H9 (cell line): ENCODE measurements at regions not wholly inside any gene's neighbourhood (a gene's known extent, or its start where the extent isn't known, plus 50 kb on each side); places are given as distances from the start of the nearest gene placed in this dataset.

Experiments
- DNase-seq: peaks from one replicate; pipeline ENCODE4 v3.0.0-alpha.2; 2017
- H2AFZ ChIP-seq: one replicate; pipeline ENCODE4 v1.6.1; 2013; ENCODE audit warnings: mild to moderate bottlenecking, low read length, control low read depth, moderate library complexity
- H2AK5ac ChIP-seq: 2 replicates; pipeline ENCODE4 v1.6.1; 2013; ENCODE audit warnings: low read length, control low read depth, mixed read lengths; ENCODE audit not compliant: insufficient read length
- H2BK120ac ChIP-seq: one replicate; pipeline ENCODE4 v1.6.1; 2013; ENCODE audit warnings: low read depth, mild to moderate bottlenecking, low read length, control low read depth, inconsistent platforms; ENCODE audit not compliant: poor library complexity, severe bottlenecking
- H2BK12ac ChIP-seq: 2 replicates; pipeline ENCODE4 v1.6.1; 2013; ENCODE audit warnings: low read length, control low read depth, mixed read lengths, low read depth; ENCODE audit not compliant: insufficient read length
- H2BK15ac ChIP-seq: 2 replicates; pipeline ENCODE4 v1.6.1; 2013; ENCODE audit warnings: low read depth, low read length, control low read depth
- H2BK20ac ChIP-seq: one replicate; pipeline ENCODE4 v1.6.1; 2013; ENCODE audit warnings: low read depth, mild to moderate bottlenecking, low read length, control low read depth, inconsistent platforms; ENCODE audit not compliant: poor library complexity, severe bottlenecking
- H2BK5ac ChIP-seq: 2 replicates; pipeline ENCODE4 v1.6.1; 2013; ENCODE audit warnings: low read length, control low read depth, mixed read lengths; ENCODE audit not compliant: insufficient read length
- H3K14ac ChIP-seq: 2 replicates; pipeline ENCODE4 v1.6.1; 2013; ENCODE audit warnings: low read length, control low read depth; ENCODE audit not compliant: insufficient read depth
- H3K18ac ChIP-seq: 2 replicates; pipeline ENCODE4 v1.6.1; 2013; ENCODE audit warnings: low read depth, mild to moderate bottlenecking, mixed read lengths, low read length, control low read depth; ENCODE audit not compliant: insufficient read length
- H3K23ac ChIP-seq: 2 replicates; pipeline ENCODE4 v1.6.1; 2013; ENCODE audit warnings: low read length, control low read depth, mixed read lengths, low read depth; ENCODE audit not compliant: insufficient read length
- H3K23me2 ChIP-seq: 2 replicates; pipeline ENCODE4 v1.6.1; 2013; ENCODE audit warnings: low read depth, mild to moderate bottlenecking, mixed read lengths, low read length, control low read depth; ENCODE audit not compliant: insufficient read length, poor library complexity, severe bottlenecking
- H3K27ac ChIP-seq: 2 replicates; pipeline ENCODE4 v1.5.1; 2013; ENCODE audit warnings: low read length, control low read depth, mixed read lengths, low read depth; ENCODE audit not compliant: insufficient read length
- H3K27me3 ChIP-seq: 2 replicates; pipeline ENCODE4 v1.6.1; 2013; ENCODE audit warnings: low read length, control low read depth, inconsistent platforms; ENCODE audit not compliant: insufficient read depth
- H3K4ac ChIP-seq: 2 replicates; pipeline ENCODE4 v1.6.1; 2013; ENCODE audit warnings: low read depth, mild to moderate bottlenecking, control low read depth, inconsistent platforms, low read length, moderate library complexity
- H3K4me1 ChIP-seq: 2 replicates; pipeline ENCODE4 v1.6.1; 2013; ENCODE audit warnings: low read length, control low read depth, inconsistent platforms; ENCODE audit not compliant: insufficient read depth
- H3K4me2 ChIP-seq: 2 replicates; pipeline ENCODE4 v1.6.1; 2013; ENCODE audit warnings: low read length, control low read depth, mixed read lengths; ENCODE audit not compliant: insufficient read length, insufficient read depth
- H3K56ac ChIP-seq: 2 replicates; pipeline ENCODE4 v1.6.1; 2013; ENCODE audit warnings: low read depth, mild to moderate bottlenecking, mixed read lengths, low read length, control low read depth; ENCODE audit not compliant: insufficient read length
- H3K79me1 ChIP-seq: 2 replicates; pipeline ENCODE4 v1.6.1; 2013; ENCODE audit warnings: low read depth, mild to moderate bottlenecking, moderate library complexity, low read length, control low read depth, inconsistent platforms; ENCODE audit not compliant: insufficient read depth, poor library complexity, severe bottlenecking
- H3K79me2 ChIP-seq: 2 replicates; pipeline ENCODE4 v1.6.1; 2013; ENCODE audit warnings: low read length, control low read depth, inconsistent platforms; ENCODE audit not compliant: insufficient read depth
- H3K9ac ChIP-seq: 2 replicates; pipeline ENCODE4 v1.6.1; 2013; ENCODE audit warnings: low read length, control low read depth, mixed read lengths; ENCODE audit not compliant: insufficient read length; ENCODE audit errors: extremely low read depth
- H3K9me3 ChIP-seq: one replicate; pipeline ENCODE4 v1.6.1; 2013; ENCODE audit warnings: low read depth, low read length, inconsistent platforms; ENCODE audit not compliant: control insufficient read depth
- H3T11ph ChIP-seq: one replicate; pipeline ENCODE4 v1.6.1; 2013; ENCODE audit warnings: mild to moderate bottlenecking, low read length, control low read depth, inconsistent platforms
- H4K20me1 ChIP-seq: one replicate; pipeline ENCODE4 v1.6.1; 2013; ENCODE audit not compliant: control insufficient read depth, insufficient read length, insufficient read depth
- H4K5ac ChIP-seq: 2 replicates; pipeline ENCODE4 v1.6.1; 2013; ENCODE audit warnings: low read depth, mild to moderate bottlenecking, mixed read lengths, low read length, control low read depth; ENCODE audit not compliant: insufficient read length
- H4K8ac ChIP-seq: replicated peaks from 2 replicates; pipeline ENCODE4 v1.6.1; 2013; ENCODE audit warnings: low read length, control low read depth, mixed read lengths, low read depth; ENCODE audit not compliant: insufficient read length
- H4K91ac ChIP-seq: 2 replicates; pipeline ENCODE4 v1.6.1; 2013; ENCODE audit warnings: low read depth, mild to moderate bottlenecking, moderate library complexity, mixed read lengths, low read length, control low read depth; ENCODE audit not compliant: insufficient read length
- H3K27ac Mint-ChIP-seq, 3 experiments: 2 replicates in 2 of 3; 3 replicates in 1 of 3; pipeline ENCODE4 v1.8.0; 2020 to 2021; ENCODE audit warnings: mixed read lengths in 3 of 3, mild to moderate bottlenecking in 1 of 3, moderate library complexity in 1 of 3
- H3K27me3 Mint-ChIP-seq: 2 replicates; pipeline ENCODE4 v1.8.0; 2021; ENCODE audit warnings: low read depth, mild to moderate bottlenecking, moderate library complexity, mixed read lengths
- H3K36me3 Mint-ChIP-seq, 3 experiments: 2 replicates in 2 of 3; 3 replicates in 1 of 3; pipeline ENCODE4 v1.8.0; 2020 to 2021; ENCODE audit warnings: low read depth in 3 of 3, mixed read lengths in 3 of 3; ENCODE audit not compliant: insufficient read depth in 1 of 3
- H3K4me1 Mint-ChIP-seq, 2 experiments: 2 replicates each; pipeline ENCODE4 v1.8.0; 2020; ENCODE audit warnings: mixed read lengths in 2 of 2
- H3K4me3 Mint-ChIP-seq, 2 experiments: 2 replicates in 1 of 2; 3 replicates in 1 of 2; pipeline ENCODE4 v1.8.0; 2020 to 2021; ENCODE audit warnings: mild to moderate bottlenecking in 2 of 2, mixed read lengths in 2 of 2, moderate library complexity in 1 of 2
- H3K9me3 Mint-ChIP-seq, 2 experiments: 2 replicates in 1 of 2; 3 replicates in 1 of 2; pipeline ENCODE4 v1.8.0; 2020; ENCODE audit warnings: mild to moderate bottlenecking in 2 of 2, mixed read lengths in 2 of 2, moderate library complexity in 1 of 2
- WGBS: extraction: QIAGEN DNeasy Blood & Tissue Kit; methylation state at CpG from one replicate; pipeline ENCODE4 v1.1.7; 2013; ENCODE audit warnings: missing lambda C conversion rate, low lambda C conversion rate, mixed read lengths; ENCODE audit not compliant: insufficient read length; ENCODE audit errors: extremely low coverage; 5-methylcytosine and 5-hydroxymethylcytosine counted together
- TF ChIP-seq, protein P1 (sequence below): fragments of 200-600 bp; sonication (generic); conservative IDR thresholded peaks from 3 replicates; pipeline ENCODE4 v1.8.0; 2021; ENCODE audit warnings: antibody characterized with exemption, mild to moderate bottlenecking

DNA sequence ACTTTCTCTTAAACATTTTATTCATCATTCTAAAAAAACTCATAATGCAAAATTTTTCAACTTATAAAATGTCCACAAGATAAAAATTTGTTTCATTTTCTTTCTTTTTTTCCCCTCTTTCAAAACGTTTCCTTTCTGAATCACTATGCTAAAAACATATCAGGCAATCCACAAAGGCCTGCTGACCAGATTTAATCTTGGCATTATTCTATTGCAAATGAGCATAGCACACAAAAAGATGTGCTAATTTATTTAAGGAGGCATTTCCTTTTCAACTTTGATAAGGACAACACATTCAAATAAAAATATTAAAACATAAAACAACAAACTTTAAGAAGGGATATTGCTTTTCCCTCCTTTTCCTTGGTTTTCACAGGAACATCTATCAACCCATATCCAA, 215.3 kb upstream of the FOXD3 start:
- Mint-ChIP-seq H3K4me1 (peaks cover 49 to 55% of the 10 kb centered on the region in 2 experiments), H3K36me3 (no peaks in the 10 kb centered on the region), H3K27me3 (no peaks in the 10 kb centered on the region), H3K27ac (no peak overlapping the region; a peak in 1 of 7 replicates), H3K4me3 (peak overlapping the region in 1 of 2 experiments; percentile 27; a peak in 1 of 5 replicates), H3K9me3 (no peaks in the 10 kb centered on the region)
- Histone ChIP-seq H3K4ac (no peak overlapping the region), H2BK20ac (no peak overlapping the region), H3K27me3 (peaks cover 2% of the 10 kb centered on the region; the same call in 1 of the 2 replicates), H3K18ac (no peak overlapping the region), H3K14ac (no peak overlapping the region), H3K79me2 (no peaks in the 10 kb centered on the region), H3K23ac (no peak overlapping the region), H2AK5ac (no peak overlapping the region), H4K8ac (no peak overlapping the region), H2BK12ac (no peak overlapping the region), H3K79me1 (no peaks in the 10 kb centered on the region), H3K9me3 (no peaks in the 10 kb centered on the region), H4K91ac (no peak overlapping the region), H3K9ac (no peak overlapping the region), H3K23me2 (no peaks in the 10 kb centered on the region), H3K4me1 (peaks cover 15% of the 10 kb centered on the region; the same call in 1 of the 2 replicates), H3K56ac (no peak overlapping the region), H3K4me2 (no peak overlapping the region), H4K5ac (no peak overlapping the region), H2BK5ac (no peak overlapping the region), H2BK15ac (no peak overlapping the region), H4K20me1 (no peaks in the 10 kb centered on the region), H3T11ph (no peak overlapping the region), H2AFZ (no peak overlapping the region), H3K27ac (no peak overlapping the region), H2BK120ac (no peak overlapping the region)
- TF ChIP-seq, protein P1, sequence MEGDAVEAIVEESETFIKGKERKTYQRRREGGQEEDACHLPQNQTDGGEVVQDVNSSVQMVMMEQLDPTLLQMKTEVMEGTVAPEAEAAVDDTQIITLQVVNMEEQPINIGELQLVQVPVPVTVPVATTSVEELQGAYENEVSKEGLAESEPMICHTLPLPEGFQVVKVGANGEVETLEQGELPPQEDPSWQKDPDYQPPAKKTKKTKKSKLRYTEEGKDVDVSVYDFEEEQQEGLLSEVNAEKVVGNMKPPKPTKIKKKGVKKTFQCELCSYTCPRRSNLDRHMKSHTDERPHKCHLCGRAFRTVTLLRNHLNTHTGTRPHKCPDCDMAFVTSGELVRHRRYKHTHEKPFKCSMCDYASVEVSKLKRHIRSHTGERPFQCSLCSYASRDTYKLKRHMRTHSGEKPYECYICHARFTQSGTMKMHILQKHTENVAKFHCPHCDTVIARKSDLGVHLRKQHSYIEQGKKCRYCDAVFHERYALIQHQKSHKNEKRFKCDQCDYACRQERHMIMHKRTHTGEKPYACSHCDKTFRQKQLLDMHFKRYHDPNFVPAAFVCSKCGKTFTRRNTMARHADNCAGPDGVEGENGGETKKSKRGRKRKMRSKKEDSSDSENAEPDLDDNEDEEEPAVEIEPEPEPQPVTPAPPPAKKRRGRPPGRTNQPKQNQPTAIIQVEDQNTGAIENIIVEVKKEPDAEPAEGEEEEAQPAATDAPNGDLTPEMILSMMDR, result no peak
- WGBS, result no CpG with 5 or more reads among the region's 1 CpG
- no peak for DNase-seq
